K562 (cell line): ENCODE measurements at regions not wholly inside any gene's neighbourhood (a gene's known extent, or its start where the extent isn't known, plus 50 kb on each side); places are given as distances from the start of the nearest gene placed in this dataset.

Source experiments
- ATAC-seq: fragments of 200-7000 bp; cut with Tn5 transposase; 3 replicates; pipeline ENCODE4 v1.9.1; 2020; ENCODE audit warnings: moderate library complexity
- BruUV-seq: library from RNA; stranded (reverse); fragments of 400-500 nt; replicated peaks from 2 replicates; lab custom pipeline; 2021; lab: Mats Ljungman, UMichigan
- CTCF ChIA-PET: fragments of 300-600 bp; formaldehyde crosslinking; extraction: SDS; loops from one replicate; lab custom pipeline; 2021; ENCODE audit warnings: low intra/inter-chr PET ratio; lab: Yijun Ruan, JAX
- POLR2A ChIA-PET: fragments of 300-600, 350-650 bp; sonication (Branson Sonifier 250); formaldehyde crosslinking; extraction: SDS; loops from one replicate; lab custom pipeline; 2021; ENCODE audit warnings: antibody characterized with exemption, inconsistent platforms; lab: Yijun Ruan, JAX
- DNase-seq, 4 experiments: peaks; one replicate each; pipeline versions ENCODE4 v3.0.0 to v3.0.0-alpha.2; 2011 to 2018; ENCODE audit warnings: low spot score in 3 of 4, mixed read lengths in 3 of 4; ENCODE audit errors: extremely low read depth in 1 of 4
- FAIRE-seq: peaks from 2 replicates; lab custom pipeline; 2011; peaks lifted over from hg19 to GRCh38; lab: Jason Lieb, UNC
- H2AFZ ChIP-seq: 2 replicates; pipeline ENCODE4 v1.6.0; 2011; ENCODE audit warnings: low read depth, low read length, control low read depth, inconsistent platforms
- H3K27ac ChIP-seq: fragments of 200-600 bp; 3 replicates; pipeline ENCODE4 v1.8.0; 2011; ENCODE audit warnings: low read depth, mild to moderate bottlenecking, control low read depth, inconsistent platforms, low read length, moderate library complexity, mixed read lengths; ENCODE audit errors: extremely low read depth
- H3K27me3 ChIP-seq, 2 experiments: fragments of 300-600 bp in 1 of 2; 2 replicates in 1 of 2; 3 replicates in 1 of 2; pipeline versions ENCODE4 v1.6.0 to v1.8.0; 2011; ENCODE audit warnings: inconsistent platforms in 2 of 2, low read length in 2 of 2, mild to moderate bottlenecking in 1 of 2, mixed read lengths in 1 of 2, moderate library complexity in 1 of 2; ENCODE audit not compliant: control insufficient read depth in 2 of 2, insufficient read depth in 2 of 2
- H3K36me3 ChIP-seq: fragments of 300-600 bp; 3 replicates; pipeline ENCODE4 v1.8.0; 2011; ENCODE audit warnings: mild to moderate bottlenecking, low read length, inconsistent platforms; ENCODE audit not compliant: control insufficient read depth, insufficient read depth
- H3K4me1 ChIP-seq, 2 experiments: fragments of 200-600 bp in 1 of 2; replicated peaks in 1 of 2; 2 replicates in 1 of 2; 3 replicates in 1 of 2; pipeline versions ENCODE4 v1.5.1 to v1.8.0; 2011; ENCODE audit warnings: inconsistent platforms in 2 of 2, low read length in 2 of 2, mild to moderate bottlenecking in 1 of 2, mixed read lengths in 1 of 2, moderate library complexity in 1 of 2; ENCODE audit not compliant: control insufficient read depth in 2 of 2, insufficient read depth in 2 of 2
- H3K4me2 ChIP-seq: 2 replicates; pipeline ENCODE4 v1.6.1; 2011; ENCODE audit warnings: low read length, control low read depth, inconsistent platforms, mixed read lengths; ENCODE audit not compliant: insufficient read depth
- H3K4me3 ChIP-seq: fragments of 200-600 bp; sonication (generic), shearing (Covaris generic); 2 replicates; pipeline ENCODE4 v1.5.1; 2016; ENCODE audit warnings: control low read depth, inconsistent platforms
- H3K79me2 ChIP-seq: fragments of 200-600 bp; 3 replicates; pipeline ENCODE4 v1.8.0; 2011; ENCODE audit warnings: low read length, inconsistent platforms; ENCODE audit not compliant: control insufficient read depth, insufficient read depth
- H3K9ac ChIP-seq, 2 experiments: 2 replicates each; pipeline versions ENCODE4 v1.6.0 to v1.6.1; 2011; ENCODE audit warnings: low read depth in 2 of 2, low read length in 2 of 2, control low read depth in 1 of 2, inconsistent platforms in 1 of 2, mild to moderate bottlenecking in 1 of 2, mixed read lengths in 1 of 2; ENCODE audit not compliant: insufficient read depth in 1 of 2
- H3K9me1 ChIP-seq: one replicate; pipeline ENCODE4 v1.6.0; 2011; ENCODE audit warnings: inconsistent platforms, mild to moderate bottlenecking, low read length, moderate library complexity; ENCODE audit not compliant: control insufficient read depth, insufficient read depth
- H3K9me3 ChIP-seq: replicated peaks from 2 replicates; pipeline ENCODE4 v1.5.1; 2011; ENCODE audit warnings: low read depth, low read length, inconsistent platforms; ENCODE audit not compliant: control insufficient read depth, insufficient read depth
- H4K20me1 ChIP-seq: replicated peaks from 2 replicates; pipeline ENCODE4 v1.6.1; 2011; ENCODE audit warnings: low read length, inconsistent platforms, mixed read lengths; ENCODE audit not compliant: control insufficient read depth, insufficient read depth
- ELF4 ChIP-seq: fragments of 450-650 bp; formaldehyde crosslinking; IDR thresholded peaks from 2 replicates; pipeline ENCODE4 v1.4.0; 2022; ENCODE audit warnings: missing genetic modification characterization
- HSF4 ChIP-seq: fragments of 250-450 bp; sonication (Bioruptor Pico); IDR thresholded peaks from 2 replicates; pipeline ENCODE4 v2.1.2; 2022; ENCODE audit warnings: mild to moderate bottlenecking, moderate library complexity, borderline replicate concordance
- NCOA4 ChIP-seq: fragments of 450-650 bp; IDR thresholded peaks from 2 replicates; pipeline ENCODE4 v1.6.1; 2018; ENCODE audit warnings: mild to moderate bottlenecking; ENCODE audit not compliant: partially characterized antibody
- PHTF2 ChIP-seq: fragments of 250-450 bp; sonication (Bioruptor Pico); IDR thresholded peaks from 2 replicates; pipeline ENCODE4 v1.5.0; 2021; ENCODE audit warnings: mild to moderate bottlenecking
- RBM22 ChIP-seq: fragments of 200-400 bp; formaldehyde crosslinking; IDR thresholded peaks from 2 replicates; pipeline ENCODE4 v1.6.1; 2018; ENCODE audit warnings: low read length, low read depth; ENCODE audit not compliant: poor library complexity, severe bottlenecking
- RBM39 ChIP-seq: fragments of 200-400 bp; formaldehyde crosslinking; optimal IDR thresholded peaks from 2 replicates; pipeline ENCODE3; 2018; ENCODE audit warnings: low read depth, low read length
- XRCC3 ChIP-seq: fragments of 450-650 bp; IDR thresholded peaks from 2 replicates; pipeline ENCODE4 v1.6.1; 2017; ENCODE audit warnings: mild to moderate bottlenecking, moderate library complexity
- ZHX1 ChIP-seq: fragments of 150-350 bp; conservative IDR thresholded peaks from 2 replicates; pipeline ENCODE4 v1.6.1; 2014; ENCODE audit warnings: low read length
- ZNF263 ChIP-seq: sonication (generic); formaldehyde crosslinking; IDR thresholded peaks from 2 replicates; pipeline ENCODE4 v1.8.0; 2022; ENCODE audit warnings: mild to moderate bottlenecking, missing genetic modification reagents, borderline replicate concordance
- WGBS: fragments of 100-300 bp; shearing (Covaris generic); methylation state at CpG from one replicate; pipeline ENCODE4 v1.1.6; 2016; ENCODE audit warnings: low coverage, mixed read lengths; ENCODE audit not compliant: insufficient coverage; ENCODE audit errors: missing lambda C conversion rate; 5-methylcytosine and 5-hydroxymethylcytosine counted together
- in situ Hi-C: fragments of 300-500 bp; cut with MboI; formaldehyde crosslinking; loops from 4 replicates; pipeline ENCODE4 v1.15.0; 2018; ENCODE audit warnings: inconsistent platforms, mixed read lengths
- intact Hi-C: fragments of 100-400 bp; cut with micrococcal nuclease; formaldehyde crosslinking; loops from 2 replicates; pipeline ENCODE4 v1.14.2; 2022

GRCh38 chr17:5773816-5774360 is 189.6 kb upstream of the NLRP1 start:
- TF ChIP-seq ZHX1, result no peak
- no peak for TF ChIP-seq HSF4 (CRISPR knock-in tag)
- TF ChIP-seq XRCC3, result no peak
- no peak for TF ChIP-seq PHTF2 (CRISPR knock-in tag)
- no peak for TF ChIP-seq ELF4 (CRISPR knock-in tag)
- no peak for TF ChIP-seq RBM22
- TF ChIP-seq RBM39, result no peak
- TF ChIP-seq NCOA4, result no peak
- TF ChIP-seq ZNF263 (CRISPR knock-in tag), result no peak
- WGBS, result 0% methylated on average over 7 of the region's 7 CpGs
- Histone ChIP-seq H3K36me3 (no peaks in the 10 kb centered on the region), H3K9ac (no peak overlapping the region), H3K27me3 (peaks cover 0 to 8% of the 10 kb centered on the region in 2 experiments; a peak in 2 of 5 replicates), H3K4me3 (no peak overlapping the region), H3K4me1 (no peaks in the 10 kb centered on the region), H4K20me1 (no peaks in the 10 kb centered on the region), H3K9me1 (no peaks in the 10 kb centered on the region), H3K4me2 (no peak overlapping the region), H3K27ac (no peak overlapping the region), H3K9me3 (no peaks in the 10 kb centered on the region), H2AFZ (no peak overlapping the region), H3K79me2 (no peaks in the 10 kb centered on the region)
- no TSS peak for BruUV-seq
- POLR2A ChIA-PET, result interaction anchor here (0.6 kb wide), 1 partner anchor 286 kb away, joined by 4 read pairs; no protein-coding TSS in a partner anchor
- DNase-seq (no peak), FAIRE-seq (no peak), ATAC-seq (no peak)
- CTCF ChIA-PET, result no interaction called here
- in situ Hi-C loops (no loop called here), intact Hi-C loops (no loop called here)
